Coronary artery (tissue), 2 donors: ENCODE measurements at regions not wholly inside any gene's neighbourhood (a gene's known extent, or its start where the extent isn't known, plus 50 kb on each side); places are given as distances from the start of the nearest gene placed in this dataset.

Source experiments
- DNase-seq: peaks from one replicate; pipeline ENCODE4 v3.0.0-alpha.2; 2017; ENCODE audit warnings: low spot score
- H3K27ac ChIP-seq, 2 donors: fragments of 200-600 bp; sonication (generic); one replicate each; pipeline ENCODE4 v1.5.1; 2016 to 2019
- H3K4me3 ChIP-seq: fragments of 200-600 bp; sonication (generic); 2 replicates; pipeline ENCODE4 v1.5.1; 2016; ENCODE audit warnings: mild to moderate bottlenecking, moderate library complexity
- TF ChIP-seq, protein P1 (sequence below): fragments of 200-600 bp; sonication (generic); IDR thresholded peaks from one replicate; pipeline ENCODE4 v1.5.1; 2019; ENCODE audit warnings: antibody characterized with exemption

DNA sequence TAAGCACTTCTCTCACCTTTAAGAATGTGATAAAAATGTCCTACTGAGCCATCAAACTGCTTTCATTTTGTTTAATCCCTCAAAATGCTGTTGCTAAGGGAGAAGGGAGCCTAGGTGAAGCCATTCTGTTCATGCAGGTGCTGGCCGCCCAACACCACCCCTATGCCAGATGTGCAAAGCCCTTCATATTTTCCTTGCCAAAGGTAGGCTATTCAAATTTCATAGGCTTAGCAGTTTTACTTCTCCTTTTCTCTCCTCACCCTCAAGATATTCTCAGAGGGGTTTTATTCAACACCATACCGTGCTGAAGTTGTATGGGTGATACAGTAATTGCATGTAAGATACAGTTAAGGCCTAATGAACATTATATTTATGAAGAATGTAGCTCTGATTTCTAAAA lies 461.7 kb downstream of the GXYLT1 start:
- no peak for DNase-seq
- Histone ChIP-seq H3K27ac (no peak overlapping the region), H3K4me3 (no peak overlapping the region)
- TF ChIP-seq, protein P1, sequence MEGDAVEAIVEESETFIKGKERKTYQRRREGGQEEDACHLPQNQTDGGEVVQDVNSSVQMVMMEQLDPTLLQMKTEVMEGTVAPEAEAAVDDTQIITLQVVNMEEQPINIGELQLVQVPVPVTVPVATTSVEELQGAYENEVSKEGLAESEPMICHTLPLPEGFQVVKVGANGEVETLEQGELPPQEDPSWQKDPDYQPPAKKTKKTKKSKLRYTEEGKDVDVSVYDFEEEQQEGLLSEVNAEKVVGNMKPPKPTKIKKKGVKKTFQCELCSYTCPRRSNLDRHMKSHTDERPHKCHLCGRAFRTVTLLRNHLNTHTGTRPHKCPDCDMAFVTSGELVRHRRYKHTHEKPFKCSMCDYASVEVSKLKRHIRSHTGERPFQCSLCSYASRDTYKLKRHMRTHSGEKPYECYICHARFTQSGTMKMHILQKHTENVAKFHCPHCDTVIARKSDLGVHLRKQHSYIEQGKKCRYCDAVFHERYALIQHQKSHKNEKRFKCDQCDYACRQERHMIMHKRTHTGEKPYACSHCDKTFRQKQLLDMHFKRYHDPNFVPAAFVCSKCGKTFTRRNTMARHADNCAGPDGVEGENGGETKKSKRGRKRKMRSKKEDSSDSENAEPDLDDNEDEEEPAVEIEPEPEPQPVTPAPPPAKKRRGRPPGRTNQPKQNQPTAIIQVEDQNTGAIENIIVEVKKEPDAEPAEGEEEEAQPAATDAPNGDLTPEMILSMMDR = no peak

DNA sequence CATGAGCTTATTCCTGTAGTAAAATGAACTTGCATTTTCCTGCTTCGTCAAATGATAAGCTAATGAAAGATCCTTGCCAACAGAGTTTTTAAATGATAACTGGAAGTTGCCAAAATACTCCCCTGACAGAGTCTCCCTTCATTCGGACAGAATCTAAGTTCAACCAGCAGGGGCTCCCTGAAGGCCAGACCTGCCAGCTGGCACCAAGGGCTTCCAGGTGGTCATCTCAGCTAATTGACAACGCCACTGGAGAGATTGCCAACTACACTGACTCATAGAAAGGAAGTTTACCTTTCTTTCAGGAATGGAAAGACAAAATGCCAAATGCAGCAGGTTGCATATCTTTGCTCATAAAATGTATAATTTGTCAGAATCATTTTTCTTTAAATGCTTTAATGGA lies 462.8 kb downstream of the GXYLT1 start:
- no peak for DNase-seq
- Histone ChIP-seq H3K27ac (no peak overlapping the region), H3K4me3 (no peak overlapping the region)
- TF ChIP-seq, protein P1 = no peak

DNA sequence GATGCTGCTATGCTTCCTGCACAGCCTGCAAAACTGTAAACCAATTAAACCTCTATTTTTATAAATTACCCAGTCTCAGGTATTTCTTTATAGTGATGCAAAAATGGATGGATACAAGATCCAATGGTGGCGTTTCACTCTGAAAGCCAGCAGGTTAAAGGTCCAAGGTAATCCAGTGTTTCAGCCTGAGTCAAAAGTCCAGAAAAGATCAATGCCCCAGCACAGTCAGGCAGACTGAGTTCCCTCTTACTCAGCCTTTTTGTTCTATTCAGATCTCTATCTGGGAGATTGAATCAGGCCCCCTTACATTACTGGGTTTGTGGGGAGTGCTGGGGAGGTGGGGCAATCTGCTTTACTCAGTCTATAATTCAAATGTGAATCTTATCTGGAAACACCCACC lies 464.5 kb downstream of the GXYLT1 start:
- H3K4me3 ChIP-seq = no peak overlapping the region
- DNase-seq = no peak
- TF ChIP-seq, protein P1 = no peak
- no peak overlapping the region for H3K27ac ChIP-seq

DNA sequence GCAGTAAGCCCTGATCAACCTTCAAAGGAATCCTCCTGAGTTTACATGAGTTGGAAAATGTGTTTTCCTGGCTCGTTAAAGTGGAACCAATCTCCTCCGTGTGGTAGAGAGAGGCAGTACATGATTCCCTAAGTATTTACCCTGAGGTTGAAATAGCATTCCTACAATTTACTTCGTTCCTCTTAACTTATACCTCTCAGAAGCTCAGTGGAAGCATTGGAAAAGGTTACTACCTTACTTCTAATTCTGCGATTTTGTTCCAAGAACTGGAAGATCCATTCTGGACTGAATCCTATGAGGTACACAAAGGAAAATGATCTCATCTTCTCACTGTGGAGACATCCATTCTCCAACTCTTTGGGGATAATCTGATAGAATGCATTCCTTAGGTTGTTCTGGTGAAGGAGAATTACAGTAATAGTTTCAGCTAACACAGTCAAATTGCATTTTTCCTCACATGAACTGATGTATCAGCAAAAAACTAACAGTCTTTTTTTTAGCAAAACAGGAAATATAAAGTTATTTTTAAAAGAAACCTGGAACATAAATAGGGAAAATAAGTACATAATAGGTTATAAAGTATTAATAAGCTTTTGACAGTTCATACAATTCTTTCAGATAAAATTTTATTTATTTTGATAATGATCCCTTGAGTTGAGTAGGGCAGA lies 475.6 kb downstream of the PDZRN4 start:
- DNase-seq = no peak
- Histone ChIP-seq H3K27ac (no peak overlapping the region), H3K4me3 (no peak overlapping the region)
- TF ChIP-seq, protein P1 = no peak

DNA sequence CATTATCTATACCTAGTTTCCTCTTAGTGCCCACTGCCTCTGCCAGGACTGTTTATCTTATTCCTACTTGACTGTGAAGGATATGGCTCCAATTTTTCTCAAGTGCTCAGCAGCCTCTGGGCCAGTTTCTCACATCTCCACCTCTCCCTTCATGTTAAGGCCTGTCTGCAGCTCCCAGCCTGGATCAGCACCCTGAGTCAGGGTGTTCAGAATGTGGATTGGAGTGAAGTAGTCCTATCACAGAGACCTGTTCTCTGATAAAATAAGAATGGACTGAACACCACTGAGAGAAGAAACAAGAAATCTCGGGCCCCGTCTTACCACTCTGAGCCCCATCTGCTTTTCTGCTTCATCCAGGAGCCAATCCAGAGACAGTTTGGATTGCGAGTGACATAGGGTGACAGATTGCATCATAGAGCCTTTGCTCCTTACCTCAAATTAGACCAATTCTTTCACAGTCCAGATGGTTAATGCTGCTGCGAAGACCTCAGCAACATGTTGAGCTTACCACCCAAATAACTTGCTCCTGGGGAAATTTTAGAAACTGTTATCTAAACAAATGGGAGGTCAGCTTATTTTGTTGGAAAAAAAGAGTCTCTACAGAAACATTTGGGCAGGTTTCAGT lies 473.1 kb downstream of the PDZRN4 start:
- TF ChIP-seq, protein P1 = no peak
- Histone ChIP-seq H3K27ac (no peak overlapping the region), H3K4me3 (no peak overlapping the region)
- DNase-seq = no peak

DNA sequence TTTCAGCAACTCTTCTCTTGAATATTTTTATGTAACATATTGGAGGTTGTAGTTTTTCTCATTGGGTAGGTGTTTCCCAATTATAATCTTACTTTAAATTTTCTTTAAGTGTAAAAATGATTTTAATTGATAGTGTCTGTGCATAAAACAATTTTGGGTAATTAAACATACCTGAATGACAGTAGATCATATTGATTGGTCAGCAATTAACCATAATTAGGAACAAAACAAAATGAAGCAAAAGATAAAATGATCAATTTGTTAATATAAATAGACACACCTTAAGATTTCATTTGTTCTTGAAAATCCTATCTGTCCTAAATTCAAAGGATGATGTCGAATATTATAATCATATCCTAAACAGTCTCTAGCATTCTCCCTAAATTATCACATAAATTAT lies 468.3 kb downstream of the PDZRN4 start:
- TF ChIP-seq, protein P1 = no peak
- Histone ChIP-seq H3K27ac (no peak overlapping the region), H3K4me3 (no peak overlapping the region)
- no peak for DNase-seq
